ENCODE measurements at regions not wholly inside any gene's neighbourhood (a gene's known extent, or its start where the extent isn't known, plus 50 kb on each side); places are given as distances from the start of the nearest gene placed in this dataset.

DNA sequence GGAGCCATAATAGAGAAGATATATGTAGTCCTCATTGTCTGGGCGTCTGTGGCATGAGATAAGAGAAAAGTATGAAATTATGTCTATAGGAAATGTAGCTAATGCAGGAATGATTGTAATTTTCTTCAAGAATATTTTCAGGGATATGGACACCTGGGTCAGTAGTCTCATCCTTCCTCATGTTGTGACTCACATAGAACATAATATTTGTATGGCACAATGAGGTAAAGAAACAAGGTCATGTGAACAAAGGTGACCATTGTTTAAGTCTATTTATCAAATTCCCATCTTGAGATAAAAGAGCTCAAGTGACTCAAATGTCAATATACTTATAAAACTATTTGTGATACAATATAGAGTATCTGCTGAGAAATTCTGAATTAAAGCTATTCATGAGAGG lies 345.5 kb upstream of the ROBO1 start:
- no peak for DNase-seq

DNA sequence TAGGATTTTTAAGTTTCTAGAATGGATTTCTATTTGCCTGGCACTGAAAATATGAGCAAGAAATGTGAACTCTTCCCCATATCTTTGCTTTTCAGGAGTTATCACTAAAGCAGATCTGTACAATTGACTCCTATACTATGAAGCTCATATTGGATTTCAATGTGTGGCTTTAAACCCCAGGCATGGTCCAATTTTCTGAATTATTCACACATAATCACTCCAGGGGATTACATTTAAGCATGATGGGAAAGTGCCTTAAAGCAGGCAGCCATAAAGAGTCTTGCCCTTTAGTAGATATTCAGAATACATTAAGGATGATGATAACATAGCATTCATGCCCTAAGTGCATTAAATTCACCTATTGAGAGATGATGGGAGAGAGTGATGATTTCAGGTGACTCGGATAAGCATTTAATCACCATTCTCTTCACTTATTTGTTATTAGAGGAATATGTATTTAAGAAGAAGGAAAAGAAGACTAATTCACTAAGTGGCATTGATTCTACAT lies 331.8 kb upstream of the ROBO1 start:
- no peak for DNase-seq

DNA sequence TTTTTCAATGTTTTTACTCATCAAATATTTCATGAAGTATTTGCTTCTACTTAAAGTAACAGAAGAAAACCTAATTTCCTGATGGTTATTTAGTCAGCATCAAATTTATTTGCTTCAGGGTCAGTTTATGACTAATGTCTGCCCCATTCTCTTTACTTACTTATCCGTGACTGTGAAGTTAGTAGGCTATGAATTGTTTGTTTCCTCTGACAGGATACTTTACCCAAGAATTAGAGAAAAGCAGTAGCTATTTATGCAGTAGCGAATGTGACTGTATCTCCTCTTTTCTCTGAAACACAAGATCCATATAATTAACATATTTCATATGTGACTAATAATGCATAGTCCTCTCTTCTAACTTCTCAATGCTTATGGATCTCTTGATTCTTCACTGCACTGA lies 329.9 kb upstream of the ROBO1 start:
- DNase-seq, result no peak

DNA sequence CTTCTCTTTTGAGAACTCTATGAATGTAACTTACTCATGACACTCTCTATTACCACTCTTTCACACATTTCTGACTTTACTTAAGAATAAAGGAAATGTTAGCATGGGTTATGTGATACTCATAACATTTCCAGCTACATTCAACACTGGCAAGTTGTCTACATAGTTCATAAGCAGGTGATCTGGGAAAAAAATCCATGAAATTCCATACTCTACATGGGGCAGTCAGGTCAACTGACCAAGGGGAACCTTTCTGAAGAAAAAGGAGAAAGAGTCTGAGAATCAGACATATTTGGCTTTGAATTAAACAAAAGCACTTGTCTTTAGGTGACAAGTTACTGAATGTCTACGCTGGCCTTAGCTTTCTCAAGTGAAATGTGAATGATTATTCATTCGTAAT lies 329.1 kb upstream of the ROBO1 start:
- DNase-seq, result no peak

DNA sequence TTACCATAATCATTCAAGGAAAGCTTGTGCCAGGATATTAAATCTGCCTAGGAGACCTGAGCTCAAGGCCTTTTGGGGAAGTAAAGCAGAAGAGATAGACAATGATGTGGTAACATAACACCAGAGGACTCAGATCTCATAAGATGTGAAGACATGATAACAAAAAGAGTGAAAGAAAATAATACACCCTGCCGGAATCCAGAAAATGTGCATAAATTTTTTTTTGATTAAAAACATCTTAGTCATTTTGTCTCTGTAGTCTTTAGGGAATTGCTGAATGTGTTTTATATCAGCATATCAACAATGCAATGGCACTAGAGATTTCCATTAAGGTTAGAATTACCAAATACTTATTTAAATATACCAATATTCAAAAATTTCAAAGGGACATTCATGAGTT lies 326.8 kb upstream of the ROBO1 start:
- DNase-seq, result no peak

DNA sequence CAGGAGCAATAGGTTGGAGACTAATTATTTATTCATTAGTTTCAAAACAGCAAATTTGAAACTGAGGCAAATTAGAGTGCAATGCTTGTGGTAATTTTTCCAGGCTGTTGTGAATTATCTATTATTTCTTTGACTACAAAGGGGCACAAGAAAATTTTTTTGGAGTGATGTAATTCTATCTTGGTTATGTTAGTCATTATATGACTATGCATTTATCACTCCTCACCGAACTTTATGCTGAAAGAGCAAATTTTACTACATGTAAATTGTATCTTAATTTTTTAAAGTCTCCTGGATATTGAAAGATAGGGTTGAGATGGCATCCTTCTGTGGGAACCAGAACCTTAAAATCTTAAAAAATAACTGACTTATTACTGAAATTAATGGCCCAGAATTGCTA lies 320.0 kb upstream of the ROBO1 start:
- DNase-seq, result no peak

DNA sequence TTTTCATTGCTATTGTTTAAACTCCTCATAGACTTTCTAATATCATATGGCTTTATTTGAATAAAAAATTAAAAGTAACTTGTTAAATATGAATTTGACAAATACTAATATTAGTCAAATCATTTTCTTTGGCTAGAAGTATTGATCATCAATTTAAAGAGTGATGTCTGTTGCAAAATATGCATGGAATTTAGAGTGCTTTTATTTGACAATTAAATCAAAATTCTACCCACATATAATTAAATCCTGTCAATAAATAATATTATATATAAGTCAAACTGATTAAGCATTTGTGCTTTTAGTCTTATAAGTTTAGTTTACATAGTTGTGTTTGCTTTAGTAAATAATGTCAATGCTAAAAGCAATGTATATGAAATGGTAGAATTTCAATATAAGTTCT lies 318.6 kb upstream of the ROBO1 start:
- DNase-seq, result no peak

DNA sequence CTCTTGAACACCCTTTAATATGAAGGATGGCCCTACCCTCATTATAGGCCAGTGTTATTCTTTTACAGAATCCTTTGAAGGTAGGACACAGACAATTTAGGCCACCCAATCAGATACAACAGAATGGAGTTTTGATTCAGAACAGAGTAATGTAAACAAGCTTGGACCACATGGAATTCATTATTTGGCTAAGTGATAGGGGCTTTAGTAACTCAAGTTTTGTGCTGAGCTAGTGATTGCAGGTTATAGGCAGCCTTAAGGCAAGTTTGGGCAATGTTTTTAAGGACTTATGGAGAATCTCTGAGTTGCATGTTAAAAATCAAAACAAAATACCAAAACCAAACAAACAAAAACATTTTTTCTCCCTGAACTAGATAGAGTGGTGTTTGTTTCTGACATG lies 312.1 kb upstream of the ROBO1 start:
- no peak for DNase-seq

DNA sequence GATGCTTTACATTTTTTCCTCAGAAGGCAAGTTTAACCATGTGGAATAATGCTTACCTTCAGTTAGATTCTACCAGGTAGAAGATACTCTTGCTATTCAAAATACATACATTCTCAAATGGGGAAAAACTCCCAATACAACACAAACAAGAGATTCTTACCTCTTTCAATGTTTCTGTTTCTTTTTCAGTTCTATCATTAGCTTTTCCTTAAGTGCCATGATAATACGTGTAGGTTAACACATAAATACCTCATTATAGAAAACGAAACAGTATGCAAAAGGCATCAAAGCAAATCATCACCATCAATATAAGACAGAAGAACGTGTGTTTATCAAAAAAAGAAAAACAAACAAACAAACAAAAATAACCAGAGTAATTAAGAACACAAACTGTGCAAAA lies 300.7 kb upstream of the ROBO1 start:
- DNase-seq, result no peak

DNA sequence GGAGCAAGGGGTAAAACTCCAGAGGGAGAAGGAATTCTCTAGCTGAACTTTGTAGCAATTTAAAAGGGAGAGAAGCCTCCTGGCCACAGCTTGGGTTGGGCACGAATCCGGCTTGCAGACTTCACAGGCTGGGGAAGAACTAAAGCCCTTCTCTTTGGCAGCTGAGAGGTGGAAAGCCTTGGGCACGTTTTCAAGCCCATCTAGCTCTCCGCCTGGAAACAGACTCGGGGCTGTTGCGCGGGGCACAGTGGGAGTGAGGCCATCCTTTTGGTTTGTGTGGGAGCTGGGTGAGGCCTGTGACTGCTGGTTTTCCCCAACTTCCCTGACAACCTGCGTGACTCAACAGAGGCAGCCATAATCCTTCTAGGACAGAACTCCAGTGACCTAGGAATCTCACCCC lies 295.7 kb upstream of the ROBO1 start:
- no peak for DNase-seq

DNA sequence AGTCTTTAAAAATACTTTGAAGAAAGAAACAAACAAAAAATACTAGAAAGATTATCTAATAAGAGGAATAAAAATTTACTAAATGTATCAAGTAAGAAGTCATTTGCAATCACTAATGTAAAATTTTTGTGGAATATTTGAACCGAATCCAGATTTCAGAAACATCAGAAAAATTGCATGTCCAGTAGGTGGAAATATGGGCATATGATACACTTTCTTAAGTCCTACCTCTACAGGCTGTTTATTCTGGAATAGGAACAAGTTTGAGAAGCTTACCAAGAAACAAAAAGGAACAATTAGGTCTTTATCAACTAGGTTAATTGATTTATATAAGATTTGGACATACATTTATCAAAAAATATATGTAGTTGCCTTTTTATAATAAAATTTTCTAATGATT lies 292.9 kb upstream of the ROBO1 start:
- no peak for DNase-seq

DNA sequence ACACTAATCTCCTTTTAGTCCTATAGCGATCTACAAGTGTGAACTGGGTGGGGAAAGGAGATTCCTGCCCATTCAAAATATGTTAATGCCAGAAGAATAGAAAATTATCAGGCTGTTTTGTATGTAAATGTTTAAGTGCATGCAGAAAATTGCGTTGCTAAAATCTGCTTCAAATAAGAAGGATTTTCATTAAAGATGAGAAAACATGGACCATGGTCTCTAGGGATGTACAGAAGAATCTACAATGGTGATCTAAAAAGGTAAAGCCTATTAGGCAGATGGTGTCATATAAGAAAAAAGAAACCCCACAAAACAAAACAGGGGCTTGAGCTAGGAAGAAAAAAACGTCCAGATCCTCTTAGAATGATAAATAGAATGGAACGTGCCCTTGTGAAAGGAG lies 287.5 kb upstream of the ROBO1 start:
- DNase-seq, result no peak

DNA sequence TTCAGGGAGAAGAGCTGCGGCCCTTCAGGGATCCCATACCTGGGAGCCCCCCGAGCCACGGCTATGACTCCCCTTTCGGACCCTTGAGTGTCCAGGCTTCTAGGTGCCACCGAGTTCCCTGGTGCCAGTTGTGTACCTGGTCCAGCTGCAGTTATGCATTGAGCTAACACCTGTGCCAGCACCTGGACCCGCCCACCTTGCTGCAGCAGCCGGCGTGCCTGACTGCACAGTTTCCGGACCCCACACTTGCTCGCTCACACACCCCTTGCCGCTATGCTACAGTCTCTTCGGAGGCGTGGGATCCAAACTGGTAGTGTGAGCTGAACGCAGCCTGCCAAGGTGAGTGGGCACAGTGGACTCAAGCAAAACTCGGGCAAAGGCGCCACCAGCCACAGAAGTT lies 284.5 kb upstream of the ROBO1 start:
- no peak for DNase-seq

DNA sequence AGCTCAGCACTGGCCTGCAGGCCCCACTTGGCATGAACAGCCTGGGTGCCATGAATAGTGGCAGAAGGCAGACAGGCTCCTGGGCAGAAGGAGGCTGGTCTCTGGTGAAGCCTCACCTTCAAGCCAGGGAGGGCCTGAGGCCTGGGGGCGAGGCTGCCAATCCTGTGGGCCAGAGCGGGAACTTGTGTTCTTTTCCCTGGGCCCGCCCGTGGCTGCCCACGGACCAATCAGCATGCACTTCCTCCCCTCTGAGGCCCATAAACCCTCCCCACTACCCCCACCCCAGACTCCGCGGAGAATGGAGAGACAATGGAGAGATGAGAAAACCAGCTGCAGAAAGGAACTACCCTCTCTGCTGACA lies 283.8 kb upstream of the ROBO1 start:
- DNase-seq, result peak; percentile 50

DNA sequence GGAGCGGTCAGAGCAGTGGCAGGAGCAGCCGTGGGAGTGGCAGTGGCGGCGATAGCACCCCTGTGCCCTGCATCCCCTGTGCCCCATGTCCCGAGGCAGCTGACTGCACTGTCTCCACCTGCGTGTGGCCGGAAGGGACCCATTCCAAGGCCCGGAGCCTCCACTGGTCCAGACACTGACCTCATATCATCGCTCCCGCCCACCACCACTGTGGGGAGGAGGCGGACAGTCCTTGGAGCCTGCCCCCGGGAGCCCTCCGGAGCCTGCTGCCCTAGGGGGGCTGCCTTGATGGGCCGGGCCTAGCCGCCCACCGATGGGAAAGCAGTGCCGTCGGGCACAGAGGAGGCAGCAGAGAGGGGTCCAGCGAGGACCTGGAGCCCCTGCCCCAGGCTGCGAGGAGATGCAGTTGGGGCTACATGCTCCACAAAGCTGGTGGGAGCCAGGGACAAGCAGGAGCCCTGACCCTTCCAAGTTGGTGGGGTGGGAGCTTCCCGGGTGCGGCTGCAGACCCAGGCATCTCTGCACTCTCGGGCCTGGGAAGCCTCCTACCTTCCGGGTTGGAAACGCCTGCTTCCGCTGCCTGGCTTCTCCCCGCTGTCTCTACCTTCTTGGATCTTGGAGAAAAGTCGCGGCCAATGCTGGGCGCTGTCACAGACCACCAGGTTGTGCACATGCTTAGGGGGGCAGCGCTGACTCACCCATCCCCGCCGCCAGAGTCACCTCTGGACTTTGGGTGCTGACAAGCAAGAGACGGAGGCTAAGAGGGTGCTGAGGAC lies 283.2 kb upstream of the ROBO1 start:
- DNase-seq, result no peak

DNA sequence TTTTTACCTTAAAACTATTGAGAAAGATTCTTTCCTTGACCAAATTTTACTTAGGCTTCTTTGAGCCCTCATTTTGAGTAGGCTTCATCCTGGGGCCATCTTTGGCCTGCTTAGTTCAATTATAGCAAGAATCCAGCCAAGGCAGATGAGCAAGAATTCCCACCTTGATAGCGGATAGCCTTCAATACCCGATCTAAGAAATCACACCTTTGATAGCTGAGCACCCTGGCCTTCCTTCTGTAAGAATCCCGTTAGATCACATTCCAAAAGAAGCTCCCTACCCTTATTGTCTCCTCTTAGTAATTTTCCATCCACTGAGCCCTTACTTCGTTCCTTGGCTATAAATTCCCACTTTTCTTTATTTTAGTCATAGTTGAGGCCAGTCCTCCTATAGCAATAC lies 275.4 kb upstream of the ROBO1 start:
- no peak for DNase-seq

DNA sequence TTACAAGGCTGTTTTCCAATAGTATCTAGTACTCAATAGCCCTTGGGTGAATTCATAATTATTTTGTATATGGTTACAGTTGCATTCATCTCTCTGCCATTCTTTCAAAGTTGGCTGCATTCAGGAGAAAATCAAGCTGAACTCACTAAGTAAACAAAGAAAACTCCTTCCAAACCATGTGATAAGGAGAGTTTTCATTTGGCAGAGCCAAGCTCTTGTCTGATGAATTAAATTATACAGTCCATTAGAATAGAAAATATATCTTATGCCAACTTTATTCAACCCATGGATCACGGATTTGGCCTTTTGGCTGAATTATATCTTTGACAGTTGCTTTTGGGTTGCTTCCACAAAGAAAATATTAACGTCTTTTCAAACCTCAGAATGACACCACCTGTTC lies 272.3 kb upstream of the ROBO1 start:
- DNase-seq, result no peak

DNA sequence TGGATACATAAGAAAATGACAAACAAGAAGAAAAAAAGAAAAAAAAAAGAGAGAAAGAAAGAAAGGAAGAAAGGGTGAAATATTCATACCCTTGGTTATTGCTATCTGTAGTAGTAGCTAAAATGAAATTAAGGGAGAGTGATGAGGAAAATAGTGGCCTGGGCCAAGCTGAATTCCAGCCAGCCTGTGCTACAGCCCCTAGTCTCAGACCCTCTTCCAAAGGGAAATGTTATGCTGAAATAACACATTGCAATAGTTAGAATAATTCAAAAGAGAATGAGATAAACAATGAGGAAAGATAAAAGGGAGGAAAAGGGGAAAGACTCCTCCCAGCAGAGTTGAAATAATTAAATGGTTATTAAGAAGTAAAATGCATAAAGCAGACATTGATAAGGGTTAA lies 268.4 kb upstream of the ROBO1 start:
- no peak for DNase-seq

DNA sequence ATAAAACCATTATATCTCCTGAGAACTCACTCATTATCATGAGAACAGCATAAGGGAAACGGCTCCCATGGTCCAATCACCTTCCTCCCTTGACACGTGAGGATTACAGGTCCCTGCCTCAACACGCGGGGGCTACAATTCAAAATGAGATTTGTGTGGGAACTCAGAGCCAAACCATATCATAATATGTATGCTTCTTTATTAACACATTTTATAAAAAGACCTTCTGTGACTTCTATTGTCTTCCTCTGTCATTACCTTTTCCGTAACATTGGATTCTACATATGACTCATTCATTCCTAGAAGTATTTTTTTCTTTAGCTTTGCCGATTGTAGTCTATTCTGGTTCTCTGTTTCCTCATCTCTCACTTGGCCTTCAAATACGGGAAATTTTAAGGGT lies 267.2 kb upstream of the ROBO1 start:
- DNase-seq, result no peak

DNA sequence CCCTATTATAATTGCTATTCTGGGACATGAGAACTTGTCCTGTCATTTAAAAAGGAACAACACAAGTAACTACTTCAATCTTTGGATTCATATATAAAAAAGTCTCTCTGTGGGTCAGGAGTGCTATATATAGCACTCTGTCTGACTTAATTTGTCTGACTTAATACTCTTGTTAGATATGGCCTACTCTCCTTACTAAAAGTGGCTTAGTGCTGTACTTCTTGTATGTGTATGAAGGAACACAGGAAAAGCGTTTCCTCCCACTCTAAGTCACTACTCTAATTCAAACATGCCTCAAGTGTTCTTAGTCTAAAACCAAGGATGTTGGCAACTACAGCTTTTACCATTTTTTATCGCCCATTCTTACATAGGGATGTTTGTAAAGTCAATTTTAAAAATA lies 255.2 kb upstream of the ROBO1 start:
- no peak for DNase-seq

DNA sequence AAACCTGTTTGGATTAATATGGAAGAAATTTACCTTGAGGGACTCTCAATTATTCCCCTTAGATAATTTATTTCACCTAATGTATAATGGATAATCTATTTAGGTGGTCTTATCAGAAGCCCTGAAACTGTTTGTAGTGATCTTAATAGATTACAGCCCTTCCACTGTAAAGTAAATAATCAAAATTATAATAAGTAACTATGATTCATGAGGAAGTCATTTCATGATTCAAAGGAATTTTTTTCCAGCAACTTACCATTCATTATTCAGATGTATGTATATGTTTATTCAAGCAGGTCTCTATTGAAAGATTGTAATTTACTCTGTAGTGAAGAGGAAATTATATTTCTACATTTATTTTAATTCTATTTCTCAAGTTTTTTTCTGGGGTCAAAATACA lies 250.6 kb upstream of the ROBO1 start:
- DNase-seq, result no peak

DNA sequence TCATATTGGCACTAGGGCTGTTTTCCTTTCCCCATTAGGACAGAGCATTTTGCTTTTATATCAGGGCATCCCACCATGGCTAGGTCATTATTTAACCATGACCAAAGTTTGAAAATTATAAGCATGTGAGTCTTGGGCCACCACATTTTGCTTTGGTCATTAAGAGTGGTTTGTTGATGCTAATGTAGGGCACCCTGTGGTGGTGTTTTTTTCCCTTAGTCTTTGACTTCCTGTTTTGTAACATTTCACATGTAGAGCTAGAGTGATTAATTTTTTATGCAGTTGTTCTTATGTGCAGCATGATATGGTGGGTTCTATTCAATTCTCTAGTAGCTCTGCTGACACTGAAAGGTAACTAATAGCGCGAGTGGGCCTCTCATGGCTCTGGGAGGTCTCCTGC lies 249.6 kb upstream of the ROBO1 start:
- no peak for DNase-seq

DNA sequence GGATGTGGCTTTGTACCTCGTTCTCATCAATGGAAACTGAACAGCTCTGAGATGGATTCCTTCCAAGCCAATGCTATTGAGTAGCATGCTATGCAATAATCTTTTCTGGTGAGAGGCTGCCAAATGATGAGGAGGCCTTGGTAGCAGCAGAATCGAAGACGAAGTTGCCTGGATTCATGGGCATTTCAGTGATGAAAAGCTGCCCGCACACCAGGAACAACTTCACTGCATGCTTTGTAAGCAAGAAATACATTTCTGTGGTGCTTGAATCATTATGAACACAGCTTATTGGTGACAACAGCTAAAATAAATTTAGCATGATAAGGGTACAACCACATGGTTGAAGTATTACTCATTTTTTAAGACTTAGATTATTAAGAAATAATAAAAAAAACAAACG lies 246.8 kb upstream of the ROBO1 start:
- DNase-seq, result no peak

DNA sequence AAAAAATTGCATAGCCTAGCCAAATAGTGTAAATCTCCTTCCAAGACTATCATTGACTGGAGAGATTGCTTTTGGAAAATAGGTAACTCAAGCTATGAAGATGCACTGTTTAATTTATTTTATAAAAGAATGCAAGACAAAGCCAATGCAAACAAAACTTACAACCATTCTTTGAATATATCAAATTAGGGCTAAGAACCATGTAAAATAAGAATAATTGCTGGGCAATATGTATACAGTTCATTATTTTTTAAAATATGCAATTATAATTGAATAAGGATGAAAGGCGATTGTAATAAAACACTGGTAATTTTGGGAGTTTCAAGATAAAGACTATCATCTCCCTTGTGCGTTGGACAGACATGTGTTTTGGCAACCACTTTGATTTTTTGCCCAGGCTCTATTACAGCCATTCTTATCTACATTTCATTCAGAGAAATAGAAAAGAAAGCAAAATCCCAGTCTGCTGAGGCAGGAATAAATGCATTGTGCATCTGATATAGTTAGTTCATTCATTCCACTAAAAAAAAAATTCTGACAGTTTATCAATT lies 242.3 kb upstream of the ROBO1 start:
- DNase-seq, result no peak

DNA sequence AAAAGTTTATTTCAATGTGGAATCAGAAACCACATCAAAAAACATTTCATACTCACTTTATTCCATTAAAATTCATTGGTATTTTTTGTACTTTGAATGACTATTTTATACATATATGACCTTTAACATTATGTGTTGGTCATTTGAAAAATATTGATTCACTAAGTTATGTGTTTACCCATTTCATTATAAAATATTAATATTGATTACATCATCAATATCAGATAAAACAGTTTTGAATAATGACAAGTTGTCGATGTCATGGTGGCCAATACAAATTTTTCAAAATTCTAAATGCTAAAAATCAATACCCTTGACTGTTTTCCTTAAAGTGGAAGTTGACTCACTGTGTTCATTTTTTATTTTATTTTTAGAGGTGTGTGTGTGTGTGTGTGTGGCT lies 239.7 kb upstream of the ROBO1 start:
- DNase-seq, result no peak
